Stimulated activated CD4-positive, alpha-beta T cell treated with anti-CD3 and anti-CD28 coated beads, TNF-alpha, amount 100 ng/mL, for 48 hours (primary cell): ENCODE measurements at regions not wholly inside any gene's neighbourhood (a gene's known extent, or its start where the extent isn't known, plus 50 kb on each side); places are given as distances from the start of the nearest gene placed in this dataset.
"Not testable (repeated sequence)": the region's sequence is repeated elsewhere in the genome, so short reads cannot be mapped to it uniquely, and the experiment has no call there.

ENCODE experiments used
- DNase-seq, 3 donors: peaks; one replicate each; pipeline ENCODE4 v3.0.0-alpha.2; 2020; ENCODE audit warnings: low read depth in 3 of 3

DNA sequence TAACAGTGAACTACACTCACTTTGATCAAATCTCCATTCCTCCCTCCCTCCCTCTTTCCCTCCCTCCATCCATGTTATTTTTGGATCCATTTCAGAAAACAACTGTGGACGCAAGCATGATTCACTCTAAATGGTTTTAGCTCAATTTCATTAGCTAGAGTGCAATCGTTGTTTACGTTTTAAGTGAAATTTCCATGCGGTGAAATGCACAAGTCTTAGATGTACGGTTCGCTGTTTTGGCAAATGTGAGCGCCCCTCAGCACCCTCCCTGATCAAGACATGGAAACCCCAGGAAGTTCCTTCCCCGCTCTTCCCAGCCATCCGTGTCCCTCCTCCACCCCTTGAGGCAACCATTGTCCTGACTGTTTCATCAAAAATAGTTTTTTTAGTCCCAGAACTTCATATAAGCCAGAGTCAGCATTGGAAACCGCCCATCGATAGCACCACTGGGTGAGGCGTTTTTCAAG is 206.3 kb downstream of the NPIPB11 start:
- DNase-seq: not testable (repeated sequence)

- DNase-seq: not testable (repeated sequence)
These were observed 206.9 kb downstream of the NPIPB11 start for GRCh38 chr16:29199626-29200025.

DNA sequence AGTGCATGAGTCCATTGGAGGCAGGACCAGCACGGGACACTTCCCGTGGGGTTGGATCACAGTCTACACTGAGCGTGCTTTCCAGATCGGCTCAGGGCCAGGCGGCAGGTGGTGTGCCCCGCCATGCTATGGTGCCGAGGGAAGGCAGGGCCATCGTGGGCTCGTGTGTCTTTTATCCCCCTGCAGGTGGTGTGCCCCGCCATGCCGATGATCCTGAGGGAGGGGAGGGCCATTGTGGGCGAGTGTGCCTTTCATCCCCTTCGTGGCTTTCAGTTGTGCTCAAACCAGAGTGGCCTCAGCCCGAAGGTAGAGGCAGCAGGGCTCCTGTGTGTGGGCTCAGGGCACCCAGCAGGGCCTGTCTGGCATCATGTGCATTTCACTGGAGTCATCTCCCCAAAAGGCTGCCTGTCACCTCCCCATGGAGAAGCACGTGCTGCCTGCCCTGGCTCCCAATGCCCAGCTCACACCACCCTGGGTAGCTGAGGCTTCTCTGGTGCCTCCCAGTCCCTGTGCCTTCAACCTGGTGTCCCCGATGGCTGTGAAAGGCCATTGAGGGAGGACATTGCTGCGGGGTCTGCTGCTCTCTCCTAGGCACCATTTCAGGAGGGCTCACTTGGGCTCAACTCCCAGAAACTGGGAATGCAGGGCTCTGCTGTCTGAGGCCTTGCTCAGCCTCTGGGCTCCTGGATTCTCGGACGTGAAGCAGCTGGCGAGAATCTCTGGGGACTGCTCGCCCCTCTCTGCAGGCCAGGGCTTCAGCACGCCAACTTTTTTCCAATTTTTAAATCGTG is 207.6 kb downstream of the NPIPB11 start:
- DNase-seq: no peak

DNA sequence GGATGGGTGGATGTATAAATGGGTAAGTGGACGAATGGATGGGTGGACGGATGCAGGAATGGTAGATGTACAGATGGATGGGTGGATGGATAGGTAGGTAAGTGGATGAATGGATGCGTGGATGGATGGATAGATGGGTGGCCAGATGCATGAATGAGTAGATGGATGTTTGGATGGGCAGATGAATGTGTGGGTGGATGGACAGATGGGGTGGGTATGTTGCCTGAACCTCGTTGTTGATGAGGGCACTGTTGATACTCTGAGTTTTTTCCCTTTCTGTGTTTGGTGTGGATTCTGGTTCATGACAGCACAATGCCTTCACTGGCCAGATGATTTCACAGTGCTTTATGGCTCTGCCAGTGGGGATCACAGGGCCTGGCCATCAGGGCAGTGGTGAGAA is 208.3 kb downstream of the NPIPB11 start:
- DNase-seq: no peak

DNA sequence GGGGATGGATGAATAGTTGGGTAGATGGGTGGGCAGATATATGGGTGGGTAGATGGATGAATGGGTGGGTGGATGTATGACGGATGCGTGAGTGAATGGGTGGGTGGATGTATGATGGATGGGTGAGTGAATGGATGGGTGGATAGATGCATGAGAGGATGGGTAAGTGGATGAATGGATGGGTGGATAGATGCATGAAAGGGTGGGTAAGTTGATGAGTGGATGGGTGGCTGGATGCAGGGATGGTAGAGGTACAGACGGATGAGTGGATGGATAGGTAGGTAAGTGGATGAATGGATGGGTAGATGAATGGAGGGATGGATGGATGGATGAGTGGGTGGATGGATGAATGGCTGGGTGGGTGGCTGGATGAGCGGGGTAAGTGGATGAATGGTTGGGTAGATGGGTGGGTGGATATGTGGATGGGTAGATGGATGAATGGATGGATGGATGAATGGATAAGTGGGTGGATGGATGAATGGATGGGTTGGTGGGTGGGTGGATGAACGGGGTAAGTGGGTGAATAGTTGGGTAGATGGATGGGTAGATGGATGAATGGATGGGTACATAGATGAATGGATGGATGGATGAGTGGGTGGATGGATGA is 208.9 kb downstream of the NPIPB11 start:
- not testable (repeated sequence) for DNase-seq

DNA sequence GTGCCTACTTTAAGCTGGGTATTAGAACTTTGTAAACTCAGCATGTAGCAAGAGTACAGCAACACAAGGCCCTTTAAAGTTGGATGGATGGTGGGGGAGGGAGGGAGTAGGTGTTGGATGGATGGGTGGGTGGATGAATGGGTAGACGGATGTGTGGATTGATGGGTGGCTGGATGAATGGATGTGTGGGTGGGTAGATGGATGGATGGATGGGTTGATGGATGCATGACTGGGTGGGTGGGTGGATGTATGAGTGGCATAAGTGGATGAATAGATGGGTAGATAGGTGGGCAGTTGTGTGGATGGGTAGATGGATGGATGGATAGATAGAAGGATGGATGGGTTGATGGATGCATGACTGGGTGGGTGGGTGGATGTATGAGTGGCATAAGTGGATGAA is 209.8 kb downstream of the NPIPB11 start:
- not testable (repeated sequence) for DNase-seq

- DNase-seq: not testable (repeated sequence)
These were observed 210.4 kb downstream of the LAT start for GRCh38 chr16:29195116-29195872.

DNA sequence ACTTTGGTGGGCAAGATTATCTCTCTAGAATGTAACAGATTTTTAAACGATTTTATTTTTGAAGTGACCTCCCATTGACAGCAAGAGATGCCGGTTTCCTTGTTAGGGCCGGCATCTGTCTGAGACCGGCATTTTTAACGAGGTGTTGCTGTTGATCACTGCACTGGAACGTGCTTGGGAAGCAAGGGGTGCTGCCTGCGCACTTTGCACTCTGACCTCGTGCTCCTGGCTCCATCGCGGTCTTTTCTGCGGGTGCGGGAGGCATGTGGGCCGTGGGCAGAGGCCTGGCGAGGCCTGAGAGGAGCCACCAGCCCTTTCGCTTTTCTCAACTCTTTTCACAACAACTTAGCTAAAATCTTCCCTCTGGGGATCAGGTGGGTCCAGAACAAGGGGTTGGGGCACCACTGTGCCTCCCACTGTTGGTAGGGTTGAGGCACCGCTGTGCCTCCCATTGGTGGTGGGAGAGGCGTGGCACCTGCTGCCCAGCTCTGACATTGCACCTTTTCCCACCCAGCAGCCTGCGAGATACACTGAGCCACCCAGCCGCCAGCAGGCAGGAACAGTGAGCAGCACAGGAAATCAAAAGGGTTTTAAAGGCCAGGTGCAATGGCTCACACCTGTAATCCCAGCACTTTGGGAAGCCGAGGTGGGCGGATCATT is 209.5 kb downstream of the LAT start:
- not testable (repeated sequence) for DNase-seq

DNA sequence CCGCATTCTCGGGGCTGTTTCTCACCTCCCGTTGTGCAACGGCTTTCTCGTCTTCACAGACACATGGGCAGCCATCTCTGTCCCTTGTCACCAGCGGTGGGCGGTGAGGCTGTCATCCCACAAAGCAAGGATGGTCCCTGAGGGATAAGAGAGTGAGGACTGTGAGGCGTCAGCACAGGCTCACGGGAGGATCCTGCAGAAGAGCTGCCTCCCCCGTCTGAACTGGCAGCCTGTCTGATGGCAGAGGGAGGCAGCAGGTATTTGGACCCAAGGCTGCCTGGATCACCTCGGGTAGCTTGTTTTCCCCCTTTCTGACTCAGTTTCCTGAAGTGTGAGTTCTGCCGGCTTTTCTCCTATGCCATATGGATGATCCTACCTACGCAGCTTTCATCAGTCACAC is 208.8 kb downstream of the LAT start:
- DNase-seq: not testable (repeated sequence)

DNA sequence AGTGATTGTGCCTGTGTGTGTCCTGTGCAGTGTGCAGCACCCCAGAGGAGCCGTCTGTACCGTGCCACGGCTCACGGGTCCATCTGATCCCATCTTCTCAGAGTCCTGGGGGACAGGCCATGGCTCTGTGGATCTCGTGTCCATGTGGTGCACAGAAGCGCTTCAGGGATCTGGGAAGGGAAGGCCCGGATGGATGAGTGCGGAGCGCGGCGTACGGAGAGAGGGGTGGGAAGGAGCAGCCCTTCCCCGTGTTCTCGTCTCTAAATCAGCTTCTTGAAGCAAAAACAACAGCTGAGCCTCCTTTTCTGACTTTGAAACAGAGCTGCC is 208.4 kb downstream of the LAT start:
- DNase-seq: not testable (repeated sequence)

DNA sequence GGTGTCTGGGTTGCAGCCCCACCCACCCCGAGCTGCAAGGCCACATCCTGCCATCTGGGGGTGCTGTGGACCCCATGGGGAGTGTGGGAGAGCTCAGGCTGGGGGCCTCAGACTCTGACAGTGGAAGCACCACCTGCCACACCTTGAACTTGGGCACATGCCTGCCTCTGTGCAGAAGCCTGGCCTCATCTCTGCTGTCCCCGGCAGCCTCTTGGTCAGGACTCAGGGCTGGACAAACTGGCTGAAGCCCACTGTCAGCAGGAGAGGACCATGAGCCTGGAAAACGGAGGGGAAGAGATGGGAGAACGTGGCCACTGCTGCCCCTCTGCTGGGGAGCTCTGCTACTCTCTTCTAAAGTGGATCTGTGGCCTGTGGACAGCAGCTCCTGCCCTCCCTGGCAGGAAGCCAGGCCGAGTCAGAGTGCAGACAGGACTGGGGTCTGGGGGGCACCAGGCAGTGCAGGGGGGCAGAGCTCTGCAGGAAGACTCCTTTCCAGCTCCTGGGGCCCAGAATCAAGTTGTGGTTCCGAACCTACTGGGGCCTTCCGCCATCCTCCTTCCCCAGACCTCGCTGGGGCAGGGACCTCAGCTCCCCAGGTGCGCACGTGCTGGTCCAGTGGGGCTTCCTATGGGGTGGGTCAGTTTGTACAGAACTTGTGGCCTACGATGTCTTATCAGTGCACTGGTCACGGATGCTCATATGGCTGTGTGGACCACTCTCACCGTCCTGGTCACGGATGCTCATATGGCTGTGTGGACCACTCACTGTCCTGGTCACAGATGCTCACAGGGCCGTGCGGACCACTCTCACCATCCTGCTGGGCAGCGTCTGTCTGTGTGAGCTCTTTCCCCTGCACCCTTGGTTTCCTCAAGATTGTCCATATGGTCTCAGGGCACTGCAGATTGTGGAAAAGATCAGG is 207.7 kb downstream of the LAT start:
- no peak for DNase-seq

DNA sequence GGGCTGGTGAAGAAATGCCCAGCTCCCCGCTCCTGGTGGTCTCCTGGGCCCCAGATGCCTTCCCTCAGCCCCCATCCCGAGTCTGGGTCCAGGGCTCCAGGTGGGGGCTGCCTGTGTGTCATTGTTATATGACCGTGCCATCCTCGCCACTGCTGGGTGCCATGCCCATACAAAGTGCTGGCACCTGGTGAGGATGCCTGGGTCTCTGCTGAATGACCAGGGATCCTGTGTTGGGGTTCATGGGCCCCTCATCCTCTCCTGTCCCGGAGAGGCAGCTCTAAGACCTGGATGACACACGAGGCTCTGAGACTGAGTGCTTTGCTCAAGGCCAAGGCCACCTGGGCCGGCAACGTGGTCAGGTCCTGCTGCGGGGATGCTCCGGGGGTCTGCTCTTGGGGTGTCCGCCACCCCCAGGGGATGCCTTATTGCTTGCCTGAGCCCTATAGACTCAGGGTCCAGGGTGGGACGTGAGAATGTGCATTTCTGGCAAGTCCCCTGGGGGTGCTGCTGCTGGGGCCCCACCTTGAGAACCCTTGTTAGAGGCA is 206.9 kb downstream of the LAT start:
- not testable (repeated sequence) for DNase-seq

GRCh38 chr16:29190553-29191431 is 205.9 kb downstream of the LAT start:
- not testable (repeated sequence) for DNase-seq

DNA sequence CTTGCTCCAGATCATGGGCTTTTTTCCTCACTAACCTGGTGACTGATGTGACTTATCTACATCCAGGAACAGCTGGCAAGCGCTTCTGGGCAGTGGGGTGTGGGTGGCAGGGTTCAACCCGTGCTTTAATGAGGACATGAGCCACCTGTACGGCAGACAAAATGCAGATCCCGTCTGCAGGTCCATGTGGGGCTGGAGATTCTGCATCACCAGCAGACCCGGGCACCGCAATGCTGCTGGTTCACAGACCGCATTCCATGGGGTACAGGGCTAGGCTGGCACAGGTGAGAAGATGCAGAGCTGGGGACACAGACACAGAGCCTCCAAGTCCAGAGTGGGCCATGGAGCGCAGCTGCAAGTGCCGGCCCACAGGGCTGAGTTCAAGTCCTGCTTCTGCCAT is 204.0 kb downstream of the LAT start:
- DNase-seq: not testable (repeated sequence)

DNA sequence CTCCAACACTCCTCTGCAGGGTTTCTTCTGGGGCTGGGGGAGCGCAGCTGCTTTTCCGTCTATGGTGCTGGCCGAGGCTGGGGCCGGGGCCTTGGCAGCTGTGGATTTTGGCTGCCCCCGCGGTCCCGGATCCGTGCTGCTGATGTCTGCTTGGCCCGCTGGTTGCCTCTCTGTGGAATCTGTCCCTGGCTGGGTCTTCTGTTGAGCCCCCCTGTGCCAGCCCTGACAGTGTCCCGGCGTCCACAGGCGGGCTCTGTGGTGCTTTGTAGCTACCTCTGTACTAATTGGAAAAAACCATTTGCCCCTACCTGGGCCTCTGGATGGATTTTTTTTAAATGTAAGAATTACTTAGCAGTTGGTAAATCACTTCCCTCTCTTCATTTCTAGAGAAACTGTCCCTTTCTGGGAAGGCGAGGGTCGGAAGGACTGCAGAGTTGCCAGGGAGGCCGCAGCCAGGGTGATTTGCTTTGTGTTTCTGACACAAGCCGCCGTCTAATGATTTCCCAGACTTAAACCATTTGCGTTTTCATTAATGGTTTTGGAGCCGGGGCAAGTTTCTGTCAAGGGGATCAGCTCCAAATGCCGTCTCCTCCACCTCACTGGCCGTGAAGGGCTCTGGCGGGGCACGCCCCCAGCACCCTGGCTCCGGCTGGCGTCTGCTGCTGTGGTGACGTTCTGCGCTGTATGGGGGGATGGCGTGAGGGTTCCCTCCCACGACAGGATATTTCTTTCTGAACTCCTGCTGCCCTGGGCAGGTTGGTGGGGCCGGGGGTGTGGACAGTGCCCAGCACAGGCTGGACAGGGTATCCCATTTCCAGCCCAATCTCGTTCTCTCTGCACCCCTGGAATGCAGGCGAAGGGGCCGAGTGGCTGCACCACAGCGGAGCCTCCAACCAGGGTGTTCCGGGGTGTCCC is 201.7 kb downstream of the LAT start:
- DNase-seq: not testable (repeated sequence)

DNA sequence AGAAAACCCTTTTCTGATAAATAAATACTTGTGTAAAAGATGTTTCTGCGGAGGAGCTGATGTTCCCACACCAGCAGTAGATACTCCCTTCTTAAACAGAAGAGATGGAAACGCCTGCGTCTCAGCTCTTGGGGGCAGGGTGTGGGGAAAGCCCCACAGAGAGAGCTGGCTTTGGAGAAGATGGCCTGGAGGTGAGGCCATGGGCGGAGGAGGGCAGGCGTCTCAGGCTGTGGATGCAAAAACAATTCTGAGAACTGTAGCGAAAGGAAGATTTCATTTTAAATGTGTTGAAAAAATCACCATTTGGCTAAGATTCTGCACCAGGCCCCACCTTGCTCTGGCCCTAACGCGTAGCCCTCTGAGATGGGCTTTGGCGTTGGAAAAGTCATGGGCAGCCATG is 201.0 kb downstream of the LAT start:
- not testable (repeated sequence) for DNase-seq

GRCh38 chr16:29184738-29185438 is 200.0 kb downstream of the LAT start:
- DNase-seq: not testable (repeated sequence)
